ENCODE measurements at regions not wholly inside any gene's neighbourhood (a gene's known extent, or its start where the extent isn't known, plus 50 kb on each side); places are given as distances from the start of the nearest gene placed in this dataset.

GRCh38 chr15:77724715-77725114 lies 92.0 kb upstream of the LINGO1 start (continued):
- TF ChIP-seq CHD7 (IDR thresholded peaks at IDR 0.05; ENCODE audit: insufficient replicate concordance, low read length): no peak
- no peak for TF ChIP-seq EP300 (IDR thresholded peaks at IDR 0.05; ENCODE audit: borderline replicate concordance in 1 of 2, low read depth in 2 of 2, low read length in 2 of 2)
- no peak for TF ChIP-seq CBX5 (IDR thresholded peaks at IDR 0.05; ENCODE audit: low read depth, low read length)
- no peak for TF ChIP-seq GABPA (IDR thresholded peaks at IDR 0.05; ENCODE audit: borderline replicate concordance, insufficient read depth, low read length)
- no peak for TF ChIP-seq SIX5 (IDR thresholded peaks at IDR 0.05; ENCODE audit: low read depth, low read length)
- no peak for TF ChIP-seq CHD1 (IDR thresholded peaks at IDR 0.05; ENCODE audit: low read depth, low read length)
- no peak for TF ChIP-seq SRF (IDR thresholded peaks at IDR 0.05; ENCODE audit: low read depth, low read length)
- no peak for TF ChIP-seq TBP (IDR thresholded peaks at IDR 0.05; ENCODE audit: low read depth, low read length)
- TF ChIP-seq BACH1 (IDR thresholded peaks at IDR 0.05; ENCODE audit: low read length): no peak

All from H1 (cell line).